ENCODE measurements at regions not wholly inside any gene's neighbourhood (a gene's known extent, or its start where the extent isn't known, plus 50 kb on each side); places are given as distances from the start of the nearest gene placed in this dataset.

- DNase-seq, result no peak
- 86% methylated on average over 7 of the region's 7 CpGs for WGBS, 2 donors
- Histone ChIP-seq H3K27me3 (no peaks in the 10 kb centered on the region), H3K9me3 (peaks cover 0 to 5% (median under 1%) of the 10 kb centered on the region in 4 donors), H3K36me3 (no peaks in the 10 kb centered on the region), H3K4me1 (no peaks in the 10 kb centered on the region), H3K27ac (no peak overlapping the region), H3K4me3 (no peak overlapping the region)
- TF ChIP-seq POLR2A (IDR thresholded peaks at IDR 0.05), result no peak
- TF ChIP-seq CTCF (IDR thresholded peaks at IDR 0.05), result no peak
- ATAC-seq (ENCODE audit: low FRiP score in 2 of 2), result no peak
Observed at GRCh38 chr4:44098973-44099372, 349.6 kb downstream of the KCTD8 start.

- no peak for DNase-seq
- peaks cover 0 to 15% (median 3%) of the 10 kb centered on the region in 4 donors for H3K9me3 ChIP-seq
- H3K4me1 ChIP-seq, result no peaks in the 10 kb centered on the region
- WGBS, 2 donors, result 73 to 85% methylated on average over 6 of the region's 6 CpGs
- no peaks in the 10 kb centered on the region for H3K27me3 ChIP-seq
- H3K27ac ChIP-seq, result no peak overlapping the region
- no peaks in the 10 kb centered on the region for H3K36me3 ChIP-seq
- H3K4me3 ChIP-seq, result no peak overlapping the region
- TF ChIP-seq POLR2A (IDR thresholded peaks at IDR 0.05) (no peak), CTCF (IDR thresholded peaks at IDR 0.05) (no peak), POLR2AphosphoS5 (IDR thresholded peaks at IDR 0.05) (no peak), EP300 (IDR thresholded peaks at IDR 0.05) (no peak)
- ATAC-seq (ENCODE audit: low FRiP score in 2 of 2), result no peak
Observed at GRCh38 chr4:44100456-44100855, 348.2 kb downstream of the KCTD8 start.

GRCh38 chr4:44118971-44119680 lies 329.5 kb downstream of the KCTD8 start:
- H3K4me1 ChIP-seq, result no peaks in the 10 kb centered on the region
- H3K4me3 ChIP-seq, result no peak overlapping the region
- ATAC-seq (ENCODE audit: low FRiP score in 2 of 2), result no peak
- no peak overlapping the region for H3K27ac ChIP-seq
- DNase-seq, result no peak
- TF ChIP-seq CTCF (IDR thresholded peaks at IDR 0.05), result no peak
- no peaks in the 10 kb centered on the region for H3K36me3 ChIP-seq
- H3K27me3 ChIP-seq, result no peaks in the 10 kb centered on the region
- no peaks in the 10 kb centered on the region for H3K9me3 ChIP-seq
- 76 to 83% methylated on average over 3 of the region's 3 CpGs for WGBS, 2 donors

- no peak for TF ChIP-seq CTCF (IDR thresholded peaks at IDR 0.05)
- no peak for TF ChIP-seq EP300 (IDR thresholded peaks at IDR 0.05)
- TF ChIP-seq POLR2AphosphoS5 (IDR thresholded peaks at IDR 0.05), result no peak
- TF ChIP-seq POLR2A (IDR thresholded peaks at IDR 0.05), result no peak
- H3K9me3 ChIP-seq, result no peaks in the 10 kb centered on the region
- DNase-seq, result no peak
- 80 to 86% methylated on average over 2 of the region's 2 CpGs for WGBS, 2 donors
- H3K27me3 ChIP-seq, result no peaks in the 10 kb centered on the region
- no peaks in the 10 kb centered on the region for H3K36me3 ChIP-seq
- H3K4me3 ChIP-seq, result no peak overlapping the region
- H3K4me1 ChIP-seq, result no peaks in the 10 kb centered on the region
- H3K27ac ChIP-seq, result no peak overlapping the region
- no peak for ATAC-seq (ENCODE audit: low FRiP score in 2 of 2)
Observed at GRCh38 chr4:44120646-44121045, 328.0 kb downstream of the KCTD8 start.

GRCh38 chr4:44121210-44121609 lies 327.4 kb downstream of the KCTD8 start:
- DNase-seq (no peak), ATAC-seq (ENCODE audit: low FRiP score in 2 of 2) (no peak)
- Histone ChIP-seq H3K9me3 (no peaks in the 10 kb centered on the region), H3K27me3 (no peaks in the 10 kb centered on the region), H3K4me3 (no peak overlapping the region), H3K36me3 (no peaks in the 10 kb centered on the region), H3K27ac (no peak overlapping the region), H3K4me1 (no peaks in the 10 kb centered on the region)
- 46 to 51% methylated on average over 1 of the region's 1 CpG for WGBS, 2 donors
- no peak for TF ChIP-seq POLR2A (IDR thresholded peaks at IDR 0.05)
- no peak for TF ChIP-seq CTCF (IDR thresholded peaks at IDR 0.05)
- no peak for TF ChIP-seq POLR2AphosphoS5 (IDR thresholded peaks at IDR 0.05)
- TF ChIP-seq EP300 (IDR thresholded peaks at IDR 0.05), result no peak
